Activated CD4-positive, CD25-positive, alpha-beta regulatory T cell treated with anti-CD3 and anti-CD28 coated beads, Interleukin-2, amount 50 U/mL, for 72 hours (primary cell): ENCODE measurements at regions not wholly inside any gene's neighbourhood (a gene's known extent, or its start where the extent isn't known, plus 50 kb on each side); places are given as distances from the start of the nearest gene placed in this dataset.

Experiments used
- DNase-seq: peaks from one replicate; pipeline ENCODE4 v3.0.0; 2021

GRCh38 chr1:59156526-59157199, 140.2 kb upstream of the FGGY start:
- DNase-seq: no peak

- no peak for DNase-seq
Measured at GRCh38 chr1:59158321-59158720, 138.6 kb upstream of the FGGY start.

- no peak for DNase-seq
Measured at GRCh38 chr1:59159557-59160203, 137.2 kb upstream of the FGGY start.

DNA sequence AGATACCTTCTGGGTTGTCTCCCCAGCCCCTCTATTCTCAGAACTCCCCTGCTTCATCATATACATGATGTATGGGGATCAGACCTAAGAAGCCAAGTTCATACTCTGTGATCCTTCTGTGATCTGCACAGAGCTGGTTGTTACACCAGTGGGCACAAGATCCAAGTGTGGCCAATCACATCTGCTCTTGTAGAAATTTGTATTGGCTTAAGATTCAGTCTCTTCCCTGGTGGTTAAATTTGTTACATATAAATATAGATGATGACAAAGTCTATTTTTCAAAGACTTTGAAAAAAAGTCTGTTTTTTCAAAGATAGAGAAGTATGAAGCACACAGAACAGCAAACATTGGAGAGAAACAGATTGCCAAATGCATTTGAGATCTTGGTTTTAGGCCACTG, 135.8 kb upstream of the FGGY start:
- no peak for DNase-seq

GRCh38 chr1:59162665-59163064, 134.2 kb upstream of the FGGY start:
- DNase-seq: no peak

DNA sequence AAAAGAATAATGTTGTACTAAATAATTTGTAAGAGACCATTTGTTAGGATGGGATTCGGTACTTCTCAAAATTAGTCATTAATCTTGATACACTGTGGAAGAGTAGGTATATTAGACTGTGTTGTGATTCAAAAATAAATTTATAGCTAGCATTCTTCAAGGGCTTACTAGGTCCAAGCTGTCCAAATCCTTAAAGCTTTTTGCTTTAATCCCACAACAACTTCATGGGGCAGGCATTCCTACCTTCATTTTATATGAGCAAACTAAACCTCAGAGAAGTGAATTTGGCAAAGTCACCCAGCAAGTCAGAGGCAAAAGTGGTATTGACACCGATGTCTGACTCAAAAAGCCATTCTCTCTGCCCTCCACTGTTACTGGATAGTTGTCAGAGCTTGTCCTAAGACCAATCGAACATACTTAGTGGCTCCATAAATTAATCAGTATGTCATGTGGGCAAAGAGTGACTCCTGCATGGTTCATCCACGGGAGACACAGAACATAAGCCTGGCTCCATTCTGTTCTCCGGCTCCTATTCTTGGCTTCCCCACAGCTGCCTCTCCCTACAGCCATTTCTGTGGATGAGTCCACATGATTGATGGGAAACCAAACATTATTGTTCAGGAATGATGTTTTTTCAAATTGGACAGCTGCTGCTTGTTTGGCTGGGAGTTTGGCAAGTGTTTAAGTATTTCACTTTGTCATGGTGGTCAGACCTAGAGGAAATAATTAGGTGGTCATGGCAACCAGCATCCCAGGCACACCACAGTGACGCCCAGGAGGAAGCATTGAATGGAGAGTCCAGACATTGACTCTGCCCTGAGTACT, 133.4 kb upstream of the FGGY start:
- DNase-seq: no peak

DNA sequence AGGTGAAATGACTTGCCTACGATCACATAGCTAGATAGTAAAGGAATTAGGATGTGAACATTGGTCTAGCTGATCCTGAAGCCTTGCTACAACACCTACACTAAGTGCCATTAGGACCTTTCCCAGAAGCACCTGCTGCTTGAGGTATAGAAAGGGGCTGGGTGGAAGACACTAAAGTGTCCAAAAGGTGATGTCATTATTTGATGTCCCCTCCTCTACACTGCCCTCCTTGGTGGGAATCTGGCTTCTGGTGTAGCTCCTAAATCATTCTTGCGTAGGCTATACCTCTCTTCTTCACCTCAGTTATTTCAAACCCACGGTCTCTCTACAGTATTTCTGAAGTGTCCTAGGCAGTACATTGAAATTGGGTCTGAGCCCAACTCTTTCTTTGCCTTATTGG, 132.5 kb upstream of the FGGY start:
- no peak for DNase-seq

DNA sequence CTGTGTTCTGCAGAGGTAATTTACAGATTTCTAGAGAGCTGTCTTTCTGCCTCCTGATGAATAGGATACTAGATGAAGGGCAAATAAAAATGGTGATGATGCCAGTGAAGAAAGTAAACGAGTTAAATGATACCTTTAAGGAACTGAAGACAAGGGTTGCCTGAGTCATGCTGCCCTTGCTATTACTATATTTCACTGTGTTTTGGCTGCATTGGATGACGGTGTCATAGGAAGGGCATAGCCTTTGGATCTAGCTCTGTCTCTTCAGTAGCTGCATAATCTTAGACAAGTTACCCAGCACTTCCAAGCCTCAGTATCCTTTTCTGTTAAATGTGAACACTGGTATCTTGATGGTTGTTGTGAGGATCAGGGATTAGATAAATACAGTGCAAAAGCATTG, 131.5 kb upstream of the FGGY start:
- no peak for DNase-seq

DNA sequence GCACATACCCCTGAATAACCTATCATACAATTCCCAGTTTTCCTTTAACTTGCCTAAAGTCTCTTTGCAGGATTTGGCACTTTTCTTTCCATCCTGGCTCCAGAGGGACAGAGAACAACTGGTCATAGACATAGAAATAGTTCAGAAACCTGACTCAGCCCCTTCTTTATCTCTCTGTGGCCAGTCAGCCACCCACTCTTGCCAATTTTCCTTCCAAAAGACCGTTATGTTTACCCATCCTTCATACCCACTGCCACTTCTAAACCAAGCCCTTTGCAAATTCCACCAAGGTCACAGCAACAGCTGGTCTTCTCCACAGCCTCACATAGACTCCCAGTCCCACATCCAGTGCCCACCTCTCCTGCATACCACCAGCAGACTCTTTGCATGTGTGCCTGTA, 127.2 kb upstream of the FGGY start:
- no peak for DNase-seq

DNA sequence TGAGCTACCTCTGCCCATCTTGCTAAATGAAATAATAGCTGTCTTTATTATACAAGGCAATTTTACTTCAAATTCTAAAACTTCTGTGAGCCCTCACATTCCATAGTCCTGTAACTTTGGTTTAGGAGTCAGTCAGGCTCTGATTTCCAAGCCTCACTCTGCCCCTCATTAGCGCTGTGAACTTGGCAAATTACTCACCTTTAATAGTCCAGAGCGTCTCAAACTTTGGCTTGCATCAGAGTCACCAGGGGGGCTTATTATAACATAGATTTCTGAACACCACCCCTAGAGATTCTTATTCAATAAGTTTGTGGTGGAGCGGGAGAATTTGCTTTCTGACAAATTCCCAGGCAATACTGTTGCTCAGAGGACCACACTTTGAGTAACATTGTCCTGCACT, 126.2 kb upstream of the FGGY start:
- DNase-seq: no peak

GRCh38 chr1:59171788-59172187, 125.1 kb upstream of the FGGY start:
- DNase-seq: no peak

GRCh38 chr1:59172693-59173092, 124.2 kb upstream of the FGGY start:
- no peak for DNase-seq

DNA sequence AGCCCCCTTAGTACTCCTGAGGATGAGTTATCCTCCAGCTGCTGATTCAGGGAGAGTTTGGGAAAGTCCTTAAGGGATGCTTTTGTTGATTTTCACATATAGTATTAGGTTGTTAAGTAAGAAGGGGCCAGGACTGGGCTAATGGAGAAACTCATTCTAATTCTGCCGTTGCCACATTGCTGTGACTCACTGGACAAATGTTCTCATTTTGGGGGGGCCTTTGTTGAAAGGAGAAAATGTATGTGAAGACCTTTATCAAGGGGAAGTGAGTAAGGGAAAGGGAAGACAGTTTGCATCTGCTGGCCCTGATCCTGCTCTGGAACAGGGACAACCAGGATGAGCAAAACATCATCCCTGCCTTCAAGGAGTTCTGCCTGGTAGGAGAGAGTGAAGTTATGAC, 123.2 kb upstream of the FGGY start:
- DNase-seq: no peak

DNA sequence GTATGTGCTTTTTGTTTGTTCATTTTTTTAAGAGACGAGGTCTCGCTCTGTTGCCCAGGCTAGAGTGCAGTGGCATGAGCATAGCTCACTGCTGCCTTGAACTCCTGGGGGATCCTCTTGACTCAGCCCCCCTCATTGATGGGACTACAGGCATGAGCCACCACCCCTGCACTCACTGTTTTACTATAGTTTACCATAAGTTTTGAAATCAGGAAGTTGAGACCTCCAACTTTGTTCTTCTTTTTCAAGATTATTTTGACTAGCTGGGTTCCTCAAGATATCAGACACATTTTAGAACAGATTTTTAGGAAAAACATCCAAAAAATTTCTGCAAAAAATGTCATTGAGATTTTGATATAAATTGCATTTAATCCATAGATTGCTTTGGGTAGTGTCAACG, 120.4 kb upstream of the FGGY start:
- no peak for DNase-seq

GRCh38 chr1:59177756-59178155, 119.1 kb upstream of the FGGY start:
- DNase-seq: no peak

DNA sequence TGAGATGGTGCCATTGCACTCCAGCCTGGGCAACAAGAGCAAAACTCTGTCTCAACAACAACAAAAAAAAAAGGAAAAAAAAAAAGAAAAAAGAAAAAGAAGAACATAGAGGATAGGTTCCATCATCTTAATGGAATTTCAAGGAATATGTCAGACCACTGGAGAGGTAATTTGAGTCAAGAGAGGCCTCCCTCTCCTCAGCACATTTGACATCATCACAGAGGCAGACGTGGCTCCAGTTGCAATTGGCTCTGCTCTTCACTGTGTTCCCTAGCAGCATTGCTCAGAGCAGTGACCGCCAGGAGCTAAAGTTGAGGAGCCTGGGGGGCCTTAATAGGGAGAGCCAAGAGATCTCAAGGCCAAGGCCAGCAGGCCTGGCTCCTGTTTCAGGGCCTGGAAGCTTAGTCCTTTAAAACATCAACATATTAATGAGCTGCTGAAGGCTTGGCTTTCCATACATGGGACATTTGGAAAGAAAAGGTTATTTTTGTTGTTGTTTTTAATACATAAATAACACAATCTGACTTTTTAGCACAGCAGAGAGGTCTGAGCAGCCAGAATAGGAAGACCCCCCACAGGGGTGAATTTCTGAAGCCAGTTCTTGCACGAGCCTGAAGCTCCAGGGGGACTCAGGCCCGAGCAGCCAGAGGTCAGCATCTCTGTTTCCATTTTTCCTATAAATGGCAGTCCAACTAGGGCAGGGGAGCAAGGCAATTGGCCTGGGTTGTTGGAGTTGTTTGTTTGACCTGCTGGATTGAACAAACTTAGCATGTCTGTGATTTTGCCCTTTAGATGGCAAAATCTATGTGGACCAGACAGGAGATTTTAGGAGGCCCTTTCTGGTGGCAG, 118.3 kb upstream of the FGGY start:
- no peak for DNase-seq

- DNase-seq: no peak
Measured at GRCh38 chr1:59179673-59180072, 117.2 kb upstream of the FGGY start.

DNA sequence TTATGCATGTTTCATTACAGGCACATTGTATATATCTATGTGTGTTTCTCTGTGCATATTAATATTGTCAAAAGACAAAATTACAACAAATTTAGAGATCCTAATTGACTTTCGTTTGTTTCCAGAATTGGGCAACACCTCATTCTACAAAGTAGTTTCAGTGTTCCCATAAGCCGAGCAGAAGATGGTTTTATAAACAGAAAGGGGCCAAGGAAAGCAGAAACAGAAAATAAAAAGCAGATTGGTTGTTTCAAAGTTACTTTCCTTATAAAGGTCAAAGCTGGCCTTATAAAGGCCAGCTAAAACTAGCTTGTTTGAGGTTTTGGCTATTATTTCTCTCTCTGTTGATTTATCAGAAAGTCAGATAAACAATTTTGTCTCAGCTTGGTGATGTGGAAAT, 116.2 kb upstream of the FGGY start:
- DNase-seq: no peak

DNA sequence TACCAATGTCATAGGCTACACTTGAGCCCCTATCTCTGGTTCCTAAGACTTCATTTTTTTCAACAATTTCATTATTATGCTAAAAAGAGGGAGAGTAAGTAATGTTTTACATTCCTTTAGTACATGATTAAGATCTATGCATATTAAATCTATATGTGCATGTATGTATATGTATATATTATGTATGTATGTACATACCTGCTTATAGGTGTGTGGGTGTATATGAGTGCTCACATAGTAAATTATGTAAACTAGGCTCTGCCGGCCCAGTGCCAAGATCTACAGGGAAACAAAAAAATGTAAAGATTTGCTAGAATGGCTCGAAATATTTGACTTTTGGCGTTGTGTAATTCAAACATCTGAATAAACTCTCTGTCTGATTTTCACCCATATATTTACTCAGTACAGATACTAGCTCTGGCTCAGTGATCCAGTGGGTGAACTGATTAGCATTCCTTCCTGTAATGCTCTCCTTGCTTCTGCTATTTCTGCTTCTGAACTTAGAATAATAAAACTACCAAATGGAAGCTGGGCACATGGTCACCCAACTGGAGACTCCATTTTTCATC, 113.1 kb upstream of the FGGY start:
- DNase-seq: no peak

DNA sequence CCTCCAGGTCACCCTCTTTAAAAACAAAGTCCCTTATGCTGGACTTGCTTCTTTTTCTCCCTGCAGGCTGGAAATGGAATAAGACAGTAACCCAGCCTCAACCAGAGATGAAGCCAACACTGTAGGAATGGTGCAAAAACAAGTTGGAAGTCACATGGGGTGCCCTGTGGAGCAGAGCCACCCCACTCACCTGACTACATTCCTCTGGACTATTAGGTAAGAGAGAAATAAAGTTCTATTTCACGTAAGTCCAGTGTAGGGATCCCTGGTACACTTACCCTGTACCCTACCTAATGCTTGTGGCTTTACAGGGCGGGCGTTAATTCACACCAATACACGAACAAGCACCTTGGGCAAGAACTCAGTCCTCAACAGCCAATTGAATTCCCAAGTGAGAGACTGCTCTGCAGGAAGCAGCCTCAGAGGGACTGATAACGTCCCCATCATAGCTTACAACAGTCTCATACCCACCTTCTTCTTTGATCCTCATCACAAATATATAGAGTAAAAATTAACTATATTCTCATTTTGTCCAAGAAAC, 112.5 kb upstream of the FGGY start:
- DNase-seq: no peak

- DNase-seq: no peak
Measured at GRCh38 chr1:59185163-59185860, 111.6 kb upstream of the FGGY start.

GRCh38 chr1:59186656-59187055, 110.2 kb upstream of the FGGY start:
- no peak for DNase-seq
